Endothelial cell of umbilical vein (primary cell): ENCODE measurements at regions not wholly inside any gene's neighbourhood (a gene's known extent, or its start where the extent isn't known, plus 50 kb on each side); places are given as distances from the start of the nearest gene placed in this dataset.

Experiments
- BruUV-seq: library from RNA; stranded (reverse); fragments of 400-500 nt; replicated peaks from 2 replicates; lab custom pipeline; 2021; lab: Mats Ljungman, UMichigan
- CTCF ChIA-PET: fragments of 300-600, 350-600 bp; sonication (Branson Sonifier 250); formaldehyde crosslinking; loops from one replicate; lab custom pipeline; 2021; ENCODE audit warnings: antibody characterized with exemption, inconsistent platforms; lab: Charles Lee
- POLR2A ChIA-PET: fragments of 300-600, 350-600 bp; sonication (Branson Sonifier 250); formaldehyde crosslinking; loops from one replicate; lab custom pipeline; 2021; ENCODE audit warnings: antibody characterized with exemption, inconsistent platforms; lab: Charles Lee
- DNase-seq: peaks from one replicate; pipeline ENCODE4 v3.0.0-alpha.2; 2011; ENCODE audit warnings: low read depth, low spot score
- FAIRE-seq: peaks from 2 replicates; lab custom pipeline; 2011; peaks lifted over from hg19 to GRCh38; lab: Jason Lieb, UNC
- H2AFZ ChIP-seq: 2 replicates; pipeline ENCODE4 v1.6.0; 2012; ENCODE audit warnings: low read depth, low read length, control low read depth, inconsistent platforms
- H3K27ac ChIP-seq: 2 replicates; pipeline ENCODE4 v1.5.1; 2011; ENCODE audit warnings: low read depth, mild to moderate bottlenecking, control low read depth, low read length, moderate library complexity; ENCODE audit not compliant: insufficient read depth
- H3K27me3 ChIP-seq, 2 experiments: 2 replicates each; pipeline versions ENCODE4 v1.6.0 to v1.6.1; 2011; ENCODE audit warnings: low read length in 2 of 2, mixed read lengths in 1 of 2; ENCODE audit not compliant: control insufficient read depth in 2 of 2, insufficient read depth in 2 of 2
- H3K36me3 ChIP-seq, 2 experiments: 2 replicates in 1 of 2; 3 replicates in 1 of 2; pipeline ENCODE4 v1.5.1; 2011; ENCODE audit warnings: low read length in 2 of 2, mild to moderate bottlenecking in 1 of 2, moderate library complexity in 1 of 2; ENCODE audit not compliant: control insufficient read depth in 2 of 2, insufficient read depth in 2 of 2; ENCODE audit errors: extremely low read depth in 1 of 2
- H3K4me1 ChIP-seq: 3 replicates; pipeline ENCODE4 v1.5.1; 2011; ENCODE audit warnings: mild to moderate bottlenecking, low read length; ENCODE audit not compliant: control insufficient read depth, insufficient read depth; ENCODE audit errors: extremely low read depth
- H3K4me2 ChIP-seq: 2 replicates; pipeline ENCODE4 v1.6.1; 2011; ENCODE audit warnings: low read length, control low read depth, mixed read lengths; ENCODE audit not compliant: insufficient read depth
- H3K4me3 ChIP-seq, 3 experiments: fragments of 200-600 bp in 1 of 3; sonication (generic), shearing (Covaris generic) in 1 of 3; replicated peaks in 1 of 3; 2 replicates each; pipeline ENCODE4 v1.5.1; 2011 to 2016; ENCODE audit warnings: control low read depth in 3 of 3, low read length in 3 of 3, mild to moderate bottlenecking in 2 of 3, inconsistent platforms in 1 of 3, low read depth in 1 of 3, moderate library complexity in 1 of 3; ENCODE audit not compliant: insufficient read depth in 1 of 3
- H3K79me2 ChIP-seq: 2 replicates; pipeline ENCODE4 v1.6.0; 2012; ENCODE audit warnings: low read length, inconsistent platforms; ENCODE audit not compliant: control insufficient read depth, insufficient read depth
- H3K9ac ChIP-seq: replicated peaks from 2 replicates; pipeline ENCODE3; 2011; ENCODE audit warnings: low read length, control low read depth; ENCODE audit not compliant: insufficient read depth; ENCODE audit errors: extremely low read depth
- H3K9me1 ChIP-seq: replicated peaks from 3 replicates; pipeline ENCODE4 v1.6.0; 2011; ENCODE audit warnings: mild to moderate bottlenecking, low read length; ENCODE audit not compliant: control insufficient read depth, insufficient read depth; ENCODE audit errors: extremely low read depth
- H3K9me3 ChIP-seq: replicated peaks from 2 replicates; pipeline ENCODE4 v1.5.1; 2012; ENCODE audit warnings: low read length, inconsistent platforms; ENCODE audit not compliant: control insufficient read depth, insufficient read depth
- H4K20me1 ChIP-seq: replicated peaks from 2 replicates; pipeline ENCODE3; 2011; ENCODE audit warnings: mild to moderate bottlenecking, low read length; ENCODE audit not compliant: control insufficient read depth, insufficient read depth; ENCODE audit errors: extremely low read depth
- CTCF ChIP-seq, 2 donors: IDR thresholded peaks; 1 replicate in 1 of 2; 2 replicates in 1 of 2; pipeline ENCODE4 v1.5.1; 2011; ENCODE audit warnings: low read length in 2 of 2, mild to moderate bottlenecking in 2 of 2, moderate library complexity in 2 of 2, control low read depth in 1 of 2, inconsistent platforms in 1 of 2, low read depth in 1 of 2; ENCODE audit not compliant: insufficient read depth in 1 of 2; ENCODE audit errors: extremely low read depth in 1 of 2
- EZH2 ChIP-seq: IDR thresholded peaks from 2 replicates; pipeline ENCODE4 v1.6.1; 2012; ENCODE audit warnings: borderline replicate concordance, low read depth, mild to moderate bottlenecking, moderate library complexity, low read length, inconsistent platforms; ENCODE audit not compliant: severe bottlenecking
- FOS ChIP-seq: IDR thresholded peaks from 2 replicates; pipeline ENCODE4 v1.6.1; 2011; ENCODE audit warnings: mild to moderate bottlenecking, low read length, moderate library complexity, borderline replicate concordance; ENCODE audit not compliant: insufficient read depth
- GATA2 ChIP-seq: IDR thresholded peaks from 2 replicates; pipeline ENCODE4 v1.7.0; 2011; ENCODE audit warnings: low read depth, mild to moderate bottlenecking, moderate library complexity, mixed read lengths, low read length; ENCODE audit not compliant: insufficient read length, insufficient read depth
- JUN ChIP-seq: IDR thresholded peaks from 2 replicates; pipeline ENCODE4 v1.6.1; 2011; ENCODE audit warnings: borderline replicate concordance, low read depth; ENCODE audit not compliant: insufficient read length, insufficient read depth
- MAX ChIP-seq: IDR thresholded peaks from 2 replicates; pipeline ENCODE4 v1.6.1; 2011; ENCODE audit not compliant: insufficient read depth, insufficient read length
- MYC ChIP-seq: IDR thresholded peaks from one replicate; pipeline ENCODE4 v1.6.1; 2011; ENCODE audit warnings: mild to moderate bottlenecking, low read depth, low read length
- POLR2A ChIP-seq: IDR thresholded peaks from 2 replicates; pipeline ENCODE4 v1.6.1; 2012; ENCODE audit warnings: low read depth, mild to moderate bottlenecking, control low read depth, low read length
- POLR2AphosphoS5 ChIP-seq: IDR thresholded peaks from 2 replicates; pipeline ENCODE4 v1.6.1; 2012; ENCODE audit warnings: low read depth, mild to moderate bottlenecking, control low read depth, low read length, moderate library complexity; ENCODE audit not compliant: insufficient read depth
- dilution Hi-C: fragments of 300-500 bp; cut with MboI; formaldehyde crosslinking; loops from one replicate; pipeline ENCODE4 v1.15.0; 2019; ENCODE audit warnings: low sequenced_read_pairs; ENCODE audit not compliant: extremely low pct_ligation_motif_present
- intact Hi-C: fragments of 100-400 bp; cut with micrococcal nuclease; formaldehyde crosslinking; loops from one replicate; pipeline ENCODE4 v1.10.0; 2022

DNA sequence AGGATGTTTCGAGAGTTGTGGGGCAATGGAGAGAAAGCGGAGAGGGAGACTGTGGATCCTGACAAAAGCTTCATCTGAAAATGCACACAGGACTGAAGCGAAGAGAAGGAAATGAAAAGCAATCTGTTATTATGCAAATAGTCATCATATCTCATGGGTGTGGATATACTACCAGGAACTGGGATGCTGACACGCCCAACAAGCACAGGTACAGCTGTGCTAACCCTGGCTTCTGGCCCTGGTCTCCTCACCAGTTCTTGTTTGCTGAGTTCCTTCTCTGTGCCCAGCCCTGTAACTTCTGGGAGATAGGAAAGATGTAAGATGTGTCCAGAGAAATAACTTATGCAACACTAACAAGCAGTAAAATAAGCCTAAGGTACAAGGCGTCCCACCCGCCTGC is 358.8 kb downstream of the CMPK2 start:
- TF ChIP-seq EZH2, result no peak
- no peak for TF ChIP-seq POLR2A
- TF ChIP-seq CTCF (IDR thresholded peaks at IDR 0.05; ENCODE audit: extremely low read depth in 1 of 2, insufficient read depth in 1 of 2, low read depth in 1 of 2, low read length in 2 of 2), result no peak
- no peak for TF ChIP-seq GATA2
- TF ChIP-seq MYC, result no peak
- no peak for TF ChIP-seq MAX
- TF ChIP-seq POLR2AphosphoS5, result no peak
- no peak for TF ChIP-seq FOS
- no peak for TF ChIP-seq JUN
- Histone ChIP-seq H3K27ac (no peak overlapping the region), H3K36me3 (no peaks in the 10 kb centered on the region), H3K4me3 (no peak overlapping the region), H3K9ac (no peak overlapping the region), H3K27me3 (no peaks in the 10 kb centered on the region), H3K9me1 (no peaks in the 10 kb centered on the region), H4K20me1 (no peaks in the 10 kb centered on the region), H3K4me1 (no peaks in the 10 kb centered on the region), H3K4me2 (no peak overlapping the region), H2AFZ (no peak overlapping the region), H3K79me2 (no peaks in the 10 kb centered on the region), H3K9me3 (peaks cover 2% of the 10 kb centered on the region)
- ChIA-PET POLR2A (no interaction called here), CTCF (no interaction called here)
- BruUV-seq, result no TSS peak
- DNase-seq (no peak), FAIRE-seq (no peak)
- intact Hi-C loops, result no loop called here
- dilution Hi-C loops, result no loop called here
